Frontal cortex (tissue), 3 donors: ENCODE measurements at regions not wholly inside any gene's neighbourhood (a gene's known extent, or its start where the extent isn't known, plus 50 kb on each side); places are given as distances from the start of the nearest gene placed in this dataset.

Source experiments
- DNase-seq, 2 donors: peaks; one replicate each; pipeline ENCODE4 v3.0.0; 2012; ENCODE audit warnings: low spot score in 2 of 2
- FAIRE-seq: peaks from 2 replicates; lab custom pipeline; 2012; peaks lifted over from hg19 to GRCh38; lab: Jason Lieb, UNC
- donor health status: control.
- donor health status: control.
- donor health status: control.

DNA sequence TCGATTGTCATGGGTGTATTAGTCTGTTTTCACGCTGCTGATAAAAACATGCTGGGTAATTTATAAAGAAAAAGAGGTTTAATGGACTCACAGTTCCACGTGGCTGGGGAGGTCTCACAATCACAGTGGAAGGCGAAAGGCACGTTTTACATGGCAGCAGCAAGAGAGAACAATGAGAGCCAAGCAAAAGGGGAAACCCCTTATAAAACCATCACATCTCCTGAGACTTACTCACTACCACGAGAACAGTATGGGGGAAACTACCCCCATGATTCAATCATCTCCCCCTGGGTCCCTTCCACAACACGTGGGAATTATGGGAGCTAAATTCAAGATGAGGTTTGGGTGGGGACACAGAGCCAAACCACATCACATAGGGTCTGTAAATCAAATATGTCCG lies 167.4 kb upstream of the XYLT1 start:
- FAIRE-seq (no peak), DNase-seq (no peak)

DNA sequence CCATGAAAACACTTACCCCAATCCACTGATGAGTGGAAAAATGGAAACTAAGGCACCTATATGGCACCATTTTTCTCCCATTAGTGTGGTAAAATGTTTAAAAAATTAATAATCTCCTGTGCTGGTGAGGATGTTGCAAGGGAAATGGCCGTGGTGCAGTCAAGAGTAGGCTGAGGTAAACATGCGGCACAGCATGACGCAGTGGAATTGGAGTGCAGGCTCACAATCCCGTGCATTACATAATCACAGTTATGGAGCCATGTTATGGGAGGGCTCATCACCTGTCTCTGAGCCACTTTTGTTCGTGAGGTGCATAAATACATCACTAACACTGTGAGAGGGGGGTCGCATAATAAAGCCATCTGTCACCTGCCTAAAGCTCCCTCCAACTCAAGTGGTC lies 164.4 kb upstream of the XYLT1 start:
- FAIRE-seq (no peak), DNase-seq (no peak)

DNA sequence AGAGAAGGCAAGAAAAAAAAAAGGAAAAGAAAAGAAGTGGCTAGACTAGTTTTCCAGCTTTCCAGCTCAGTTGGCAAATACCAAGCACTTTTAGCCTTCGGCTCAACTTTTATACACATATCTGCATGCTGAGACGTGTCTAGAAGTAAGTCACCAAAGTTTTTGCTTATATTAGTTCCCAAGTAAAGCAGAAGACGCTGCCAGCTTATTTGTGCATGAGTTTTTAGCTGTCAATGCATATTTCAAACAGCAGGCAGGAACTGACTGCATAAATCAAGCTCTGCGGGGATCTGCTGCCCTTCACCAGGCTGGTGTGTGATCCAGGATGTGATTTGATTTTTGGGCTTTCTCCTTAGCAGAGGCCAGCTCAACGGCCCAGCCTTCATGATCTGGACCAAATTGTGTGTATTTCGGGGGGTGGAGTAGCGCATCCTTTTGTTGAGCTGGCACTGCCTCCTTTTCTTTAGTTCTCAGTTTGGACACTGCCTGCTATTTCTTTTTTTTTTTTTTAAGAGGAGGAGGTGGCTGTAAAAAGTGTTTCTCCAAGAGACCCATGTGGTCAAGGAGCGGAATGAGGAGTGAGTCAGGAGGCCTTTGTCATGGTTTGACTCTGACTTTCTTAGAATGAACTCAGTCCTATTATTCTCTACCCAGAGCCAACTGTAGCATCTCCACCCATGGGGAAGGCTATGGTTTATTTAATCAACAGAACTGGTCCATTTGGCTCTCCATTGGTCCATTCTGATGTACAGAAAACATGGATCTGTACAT lies 162.6 kb upstream of the XYLT1 start:
- DNase-seq (no peak), FAIRE-seq (no peak)

DNA sequence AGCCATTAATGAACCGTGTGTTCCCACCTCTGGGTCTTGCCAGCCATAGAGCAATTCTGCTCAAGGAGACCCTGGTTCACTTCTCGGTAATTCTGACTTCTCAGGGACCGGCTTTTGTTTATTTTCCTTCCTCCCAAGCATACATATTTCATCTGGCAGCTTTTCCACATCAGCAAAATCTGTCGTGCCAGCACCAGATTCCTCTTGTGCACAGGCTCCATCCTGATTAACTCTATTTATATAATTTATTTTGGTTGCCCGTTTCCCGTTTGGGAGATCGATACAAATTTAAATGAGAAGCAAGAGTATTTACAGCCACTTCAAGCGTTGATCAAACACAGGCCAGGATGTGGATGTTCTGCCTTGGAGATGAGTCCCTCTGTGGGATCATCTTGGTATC lies 161.9 kb upstream of the XYLT1 start:
- DNase-seq (no peak), FAIRE-seq (no peak)

DNA sequence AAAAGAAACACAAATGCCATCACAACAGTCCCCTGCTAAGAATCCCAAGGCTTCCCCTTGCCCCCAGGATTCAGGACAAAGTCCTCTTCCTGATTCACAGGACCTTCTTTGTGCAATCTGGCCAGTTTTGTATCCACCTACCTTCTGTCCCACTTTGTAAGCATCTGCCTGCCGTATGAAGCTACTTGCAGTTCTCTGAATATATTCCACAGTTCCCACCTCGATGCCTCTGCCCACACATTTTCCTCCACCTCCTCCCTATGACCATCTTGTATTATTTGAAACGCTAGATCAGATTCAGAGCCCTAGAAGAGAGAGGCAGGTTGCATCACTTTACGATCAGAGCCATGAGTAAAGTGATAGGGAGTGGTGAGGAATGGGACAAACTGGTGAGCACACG lies 159.2 kb upstream of the XYLT1 start:
- FAIRE-seq (no peak), DNase-seq (no peak)

DNA sequence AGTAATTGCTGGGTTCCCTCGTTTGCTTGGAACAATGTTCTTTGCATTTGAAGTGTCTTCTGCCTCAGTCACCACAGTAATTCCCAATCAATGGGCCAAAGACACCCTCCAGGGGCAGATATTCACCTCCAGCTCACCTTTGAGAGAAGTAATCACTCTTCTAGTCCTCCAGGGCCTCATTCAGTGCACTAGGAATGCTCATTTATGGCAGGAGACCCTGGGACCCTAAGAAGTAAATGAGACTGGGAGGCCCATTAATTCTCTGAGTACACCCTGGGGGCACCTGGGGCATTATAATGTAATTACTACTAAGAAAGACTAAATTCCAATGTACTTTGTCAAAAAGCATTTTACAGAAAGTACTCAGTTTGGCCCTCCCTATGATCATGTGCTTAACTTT lies 158.2 kb upstream of the XYLT1 start:
- no peak for DNase-seq

DNA sequence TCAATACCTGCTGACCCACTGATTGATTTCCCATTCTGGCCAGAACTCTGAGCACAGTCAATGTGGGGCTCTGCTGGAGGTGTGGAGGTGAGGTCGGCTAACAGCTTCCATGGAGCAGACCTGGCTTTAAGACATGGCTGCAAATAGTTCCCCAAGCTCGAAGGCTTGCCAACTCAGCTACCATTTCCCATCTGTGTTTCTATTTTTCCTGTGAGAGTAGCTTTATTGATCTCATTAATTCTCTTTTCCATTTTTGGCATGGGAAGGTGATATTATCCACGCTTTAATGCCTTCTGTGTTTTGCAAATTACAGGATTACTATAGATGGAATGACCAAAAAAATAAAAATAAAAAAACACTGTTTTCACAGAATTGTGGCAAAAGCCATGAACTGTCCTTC lies 151.6 kb upstream of the XYLT1 start:
- DNase-seq: no peak
- FAIRE-seq: no peak

More for the DNA sequence above, 158.2 kb upstream of the XYLT1 start:
- no peak for FAIRE-seq

DNA sequence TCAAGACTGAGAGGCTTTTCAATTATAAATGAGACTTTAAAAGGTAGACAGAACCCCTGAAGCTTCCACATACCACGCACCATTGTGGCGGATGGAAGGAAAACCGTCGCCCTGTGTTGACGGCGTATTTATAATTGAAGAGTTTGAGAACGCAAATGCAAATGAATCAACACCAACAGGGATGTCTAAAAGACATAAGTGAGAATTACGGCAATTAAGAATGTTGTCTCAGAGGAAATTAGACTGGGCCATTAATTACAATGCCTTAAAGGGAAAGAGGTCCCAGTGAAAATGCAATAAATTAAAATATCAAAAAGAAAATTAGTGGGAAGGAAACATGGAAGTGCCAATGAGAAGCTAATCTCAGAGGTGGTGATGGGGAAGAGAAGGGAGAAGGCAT lies 148.5 kb upstream of the XYLT1 start:
- DNase-seq (no peak), FAIRE-seq (no peak)

DNA sequence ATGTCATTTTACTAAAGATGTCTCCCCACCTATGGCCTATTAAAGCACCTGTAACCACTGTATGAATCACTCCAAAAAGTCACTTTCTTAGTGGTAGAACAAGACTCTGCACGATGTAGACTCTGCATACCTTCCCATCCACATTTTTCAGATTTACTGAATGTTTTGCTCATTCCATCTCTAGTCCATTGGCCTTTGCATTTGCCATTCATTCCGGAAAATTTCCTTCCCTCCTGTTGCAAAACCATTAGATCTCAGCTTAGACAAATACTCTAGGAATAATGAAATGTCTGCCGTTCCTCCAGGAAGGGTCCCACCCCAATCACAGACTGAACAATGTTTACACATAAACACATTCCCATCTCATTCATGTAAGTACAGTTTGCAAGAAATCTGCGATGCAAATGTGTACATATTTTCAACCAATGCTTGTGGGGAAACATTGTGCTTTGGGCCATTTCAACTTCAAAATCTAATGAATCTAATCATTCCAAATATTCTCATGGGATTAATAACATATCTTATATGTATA lies 146.3 kb upstream of the XYLT1 start:
- no peak for FAIRE-seq

DNA sequence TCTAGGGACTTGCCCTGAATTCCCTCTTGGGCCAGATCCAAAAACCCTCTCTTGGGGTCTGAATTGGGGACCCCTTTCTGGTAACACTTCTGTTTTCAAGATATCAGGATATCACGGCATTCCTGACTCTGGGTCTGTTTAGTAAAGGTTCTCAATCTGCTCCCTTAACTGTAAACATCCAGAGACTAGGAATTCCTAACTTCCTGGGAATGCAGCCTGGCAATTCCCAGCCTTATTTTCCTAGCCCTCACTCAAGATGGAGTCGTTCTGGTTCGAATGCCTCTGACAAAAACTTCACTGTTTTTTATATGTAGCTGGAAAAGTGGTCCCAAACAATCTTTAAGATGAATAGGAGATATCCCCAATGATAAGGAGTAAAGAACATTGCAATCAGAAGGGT lies 141.6 kb upstream of the XYLT1 start:
- DNase-seq (no peak), FAIRE-seq (no peak)

More for the DNA sequence above, 146.3 kb upstream of the XYLT1 start:
- no peak for DNase-seq

DNA sequence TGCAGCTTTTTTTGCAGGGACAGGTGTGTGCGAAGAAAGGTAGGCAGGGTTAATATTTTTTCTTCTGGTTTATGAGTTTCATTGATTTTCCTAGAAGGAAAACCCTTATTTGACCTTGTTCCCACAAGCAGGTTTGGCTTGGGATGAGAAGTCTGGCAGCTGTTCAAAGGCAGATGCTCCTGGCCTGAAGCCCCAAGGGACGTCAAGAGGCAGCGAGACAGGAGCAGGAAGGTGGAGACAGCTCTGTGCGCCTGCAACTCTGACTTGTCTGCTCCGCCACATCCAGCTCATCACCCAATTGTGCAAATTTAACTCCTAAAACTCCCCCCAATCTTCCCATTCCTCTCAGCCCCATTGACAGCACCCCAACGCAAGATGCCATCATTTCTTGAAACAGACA lies 136.8 kb upstream of the XYLT1 start:
- no peak for FAIRE-seq
- DNase-seq: no peak

DNA sequence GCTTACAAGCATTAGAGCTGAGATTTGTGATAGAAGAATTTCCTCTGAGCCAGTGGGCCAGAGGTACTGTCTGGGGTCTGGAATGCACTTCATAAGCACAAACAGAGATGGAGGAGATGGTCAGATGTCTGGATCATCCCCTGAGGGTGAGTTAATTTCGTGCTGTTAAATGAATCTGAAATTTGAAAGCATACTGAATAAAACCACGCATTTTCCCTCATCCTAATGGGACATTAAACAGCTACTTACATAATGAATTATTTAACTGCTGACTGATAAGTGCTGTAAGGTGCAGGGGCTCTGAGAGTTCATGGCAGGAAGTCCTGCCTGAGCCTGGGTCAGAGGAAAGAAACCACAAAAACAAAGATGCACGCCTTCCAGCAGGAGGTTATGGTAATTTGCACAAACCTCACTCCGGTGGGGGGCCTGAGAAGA lies 136.3 kb upstream of the XYLT1 start:
- no peak for DNase-seq
- FAIRE-seq: no peak

DNA sequence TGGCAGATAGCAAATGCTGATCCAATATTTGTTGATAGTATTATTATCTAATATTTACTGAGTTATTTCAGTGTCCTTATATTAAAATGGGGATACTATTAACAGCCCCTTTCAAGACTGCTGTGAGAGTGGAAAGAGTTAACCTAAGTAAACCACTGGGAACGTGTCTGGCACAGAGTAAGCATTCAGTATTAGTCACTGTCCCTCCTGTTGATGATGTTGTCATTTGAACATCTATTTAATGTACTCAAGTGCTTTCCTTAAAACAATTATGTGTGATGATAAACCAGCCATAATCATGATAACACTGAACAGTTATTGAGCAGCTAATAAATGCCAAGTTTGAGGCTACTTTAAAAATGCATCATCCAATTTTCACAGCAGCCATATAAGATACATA lies 135.7 kb upstream of the XYLT1 start:
- no peak for DNase-seq

DNA sequence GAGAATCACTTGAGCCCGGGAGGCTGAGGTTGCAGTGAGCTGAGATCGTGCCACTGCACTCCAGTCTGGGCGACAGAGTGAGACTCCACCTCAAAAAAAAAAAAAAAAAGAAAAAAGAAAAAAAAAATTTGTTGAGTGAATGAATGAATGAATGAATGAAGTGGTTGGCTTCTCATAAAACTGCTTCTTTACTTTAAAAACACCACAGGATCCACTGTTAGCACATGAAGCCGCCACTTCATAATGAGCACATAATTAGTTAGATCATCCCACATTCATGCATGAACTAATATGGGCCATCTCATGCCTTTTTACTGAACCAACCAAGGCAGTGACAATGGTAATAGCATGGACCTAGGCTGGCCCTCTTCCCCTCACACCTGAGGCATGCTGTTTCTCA lies 135.0 kb upstream of the XYLT1 start:
- FAIRE-seq: no peak

More for the DNA sequence above, 135.7 kb upstream of the XYLT1 start:
- no peak for FAIRE-seq

DNA sequence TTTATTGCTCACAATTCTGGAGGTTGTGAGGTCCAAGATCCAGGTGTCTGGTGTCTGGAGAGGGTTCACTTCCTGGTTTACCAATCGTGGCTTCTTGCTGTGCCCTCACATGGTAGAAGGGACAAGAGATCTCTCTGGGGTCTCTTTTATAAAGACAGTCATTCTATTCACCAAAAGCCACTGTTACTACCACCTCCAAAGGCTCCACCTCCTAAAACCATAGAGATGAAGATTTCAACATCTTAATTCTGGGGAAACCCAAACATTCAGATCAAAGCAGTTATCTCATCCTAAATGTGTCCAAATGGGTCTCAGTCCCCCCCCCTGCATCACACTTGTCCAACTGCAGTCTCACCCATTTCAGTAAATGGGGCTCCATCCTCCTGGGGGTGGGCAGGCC lies 132.9 kb upstream of the XYLT1 start:
- DNase-seq (no peak), FAIRE-seq (no peak)

More for the DNA sequence above, 135.0 kb upstream of the XYLT1 start:
- DNase-seq: no peak

DNA sequence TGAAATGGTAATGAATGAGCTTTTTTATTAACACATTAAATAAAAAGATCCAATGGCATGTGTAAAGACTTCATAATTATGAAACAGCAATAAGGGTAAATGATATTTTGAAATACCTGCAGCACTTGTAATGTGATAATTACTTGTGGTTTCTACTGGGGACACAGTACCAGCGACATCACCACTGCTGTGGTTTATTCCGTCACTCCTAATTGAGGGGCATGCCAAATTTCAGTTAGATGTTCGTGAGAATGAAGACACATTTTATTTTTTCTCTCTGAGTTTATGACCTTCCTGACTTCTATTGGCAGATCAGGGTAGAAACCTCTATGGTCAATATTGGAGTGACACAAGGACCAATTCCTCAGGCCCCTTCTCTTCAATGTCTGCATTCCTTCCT lies 131.9 kb upstream of the XYLT1 start:
- FAIRE-seq (no peak), DNase-seq (no peak)

DNA sequence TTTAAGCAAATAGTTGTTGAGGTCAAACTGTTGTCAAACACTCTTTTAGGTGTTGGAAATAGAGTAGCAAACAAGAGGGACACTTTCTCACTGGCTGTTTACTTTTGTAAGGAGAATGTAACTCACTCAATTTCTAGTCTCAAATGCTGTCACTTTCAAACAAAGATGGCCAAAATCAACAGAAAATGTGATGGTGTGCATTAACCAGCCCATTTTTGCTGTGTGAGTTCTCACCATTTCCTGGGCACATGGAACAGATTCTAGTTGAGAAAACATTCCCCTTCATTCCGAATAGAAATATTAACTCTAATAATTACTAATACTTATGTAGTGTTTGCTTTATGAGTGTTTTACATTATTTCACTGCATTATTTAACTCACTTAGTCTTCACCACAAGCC lies 128.2 kb upstream of the XYLT1 start:
- no peak for FAIRE-seq
- DNase-seq: no peak

DNA sequence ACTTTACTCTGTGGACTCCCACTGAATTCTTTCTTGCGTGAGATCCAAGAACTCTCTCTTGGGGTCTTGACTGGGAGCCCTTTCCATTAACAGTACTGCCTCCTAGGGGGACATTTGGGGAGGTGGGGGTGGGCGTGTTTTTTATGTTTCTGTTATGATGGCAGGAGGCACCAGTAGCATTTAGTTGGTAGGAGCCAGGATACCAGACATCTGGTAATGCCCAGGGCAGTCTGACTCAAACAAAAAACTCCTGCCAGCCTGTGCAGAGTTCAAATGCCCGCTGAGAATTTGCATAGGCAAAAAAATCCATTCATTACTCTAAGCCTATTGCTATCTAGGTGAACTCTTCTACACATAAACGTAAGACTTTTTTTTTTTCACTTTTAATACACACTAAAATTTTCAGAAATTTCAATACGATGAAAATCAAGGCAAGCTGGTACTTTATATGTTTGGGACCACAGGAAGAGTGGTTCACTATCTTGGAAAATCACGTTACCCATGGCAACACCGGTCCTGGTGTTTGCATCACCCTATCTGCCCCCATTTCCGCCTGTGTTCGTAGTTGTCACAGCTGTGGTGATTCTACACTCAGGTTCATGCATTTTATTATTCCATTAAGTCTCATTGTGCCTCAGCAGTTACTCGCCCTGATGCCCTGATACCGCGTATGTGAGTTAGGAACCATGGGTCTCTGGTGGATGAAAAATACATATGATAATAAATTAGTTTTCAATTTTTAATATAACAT lies 121.1 kb upstream of the XYLT1 start:
- FAIRE-seq (no peak), DNase-seq (no peak)

DNA sequence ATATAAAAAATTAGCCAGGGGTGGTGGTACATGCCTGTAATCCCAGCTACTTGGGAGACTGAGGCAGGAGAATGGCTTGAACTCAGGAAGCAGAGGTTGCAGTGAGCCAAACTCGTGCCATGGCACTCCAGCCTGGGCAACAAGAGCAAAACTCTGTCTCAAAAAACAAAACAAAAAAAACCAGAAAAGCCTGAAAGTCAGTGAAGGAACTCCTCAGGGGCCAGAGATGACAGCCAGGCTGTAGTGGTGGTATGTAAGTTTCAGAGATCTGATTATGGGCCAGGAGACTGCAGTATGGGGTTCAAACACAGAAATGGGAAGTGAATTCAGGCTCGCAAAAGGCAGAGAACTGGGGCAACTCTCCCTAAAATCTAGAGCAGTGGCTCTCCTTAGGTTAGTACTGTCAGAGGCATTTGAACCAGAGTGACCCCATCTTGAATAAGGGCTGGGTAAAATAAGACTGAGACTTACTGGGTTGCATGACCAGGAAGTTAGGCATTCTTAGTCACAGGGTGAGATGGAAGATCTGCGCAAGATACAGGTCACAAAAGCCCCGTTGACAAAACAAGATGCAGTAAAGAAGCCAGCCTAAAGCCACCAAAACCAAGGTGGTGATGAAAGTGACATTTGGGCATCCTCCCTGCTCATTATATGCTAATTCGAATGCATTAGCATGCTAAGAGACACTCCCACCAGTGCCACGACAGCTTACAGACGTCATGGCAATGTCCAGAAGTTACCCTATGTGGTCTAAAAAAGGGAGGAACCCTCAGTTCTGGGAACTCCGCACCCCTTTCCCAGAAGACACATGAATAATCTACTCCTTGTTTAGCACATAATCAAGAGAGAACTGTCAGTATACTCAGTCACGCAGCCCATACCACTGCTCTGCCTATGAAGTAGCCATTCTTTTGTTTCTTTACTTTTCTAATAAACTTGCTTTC lies 120.2 kb upstream of the XYLT1 start:
- no peak for DNase-seq

DNA sequence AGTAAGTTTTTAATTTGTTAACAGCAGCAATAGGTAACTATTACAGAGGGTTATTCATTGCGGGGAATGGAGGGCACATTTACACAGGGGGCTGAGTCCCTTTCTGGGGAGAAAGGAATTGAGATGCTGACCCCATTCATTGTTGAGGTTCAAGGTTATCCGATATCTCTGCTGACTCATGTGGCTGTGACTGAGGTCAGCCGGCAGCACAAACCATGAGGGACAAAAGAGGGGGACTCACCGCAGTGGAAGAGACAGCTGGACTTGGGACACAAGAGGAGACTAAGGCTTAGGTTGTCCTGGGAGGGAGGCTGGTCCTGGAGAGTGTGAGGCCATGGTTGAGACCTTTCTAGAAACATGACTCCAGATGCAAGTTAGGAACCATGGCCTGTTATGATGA lies 119.1 kb upstream of the XYLT1 start:
- FAIRE-seq: no peak

More for the DNA sequence above, 120.2 kb upstream of the XYLT1 start:
- FAIRE-seq: no peak

More for the DNA sequence above, 119.1 kb upstream of the XYLT1 start:
- DNase-seq: no peak
